Immature natural killer cell (primary cell): ENCODE measurements at regions not wholly inside any gene's neighbourhood (a gene's known extent, or its start where the extent isn't known, plus 50 kb on each side); places are given as distances from the start of the nearest gene placed in this dataset.
"Not testable (repeated sequence)": the region's sequence is repeated elsewhere in the genome, so short reads cannot be mapped to it uniquely, and the experiment has no call there.

Experiments used
- DNase-seq, 3 donors: peaks; one replicate each; pipeline ENCODE4 v3.0.0; 2022; ENCODE audit warnings: mixed read lengths in 1 of 3
- H3K27ac Mint-ChIP-seq, 6 donors: one replicate each; pipeline ENCODE4 v1.8.0; 2020; ENCODE audit warnings: mixed read lengths in 6 of 6, mild to moderate bottlenecking in 5 of 6, inconsistent platforms in 4 of 6, moderate library complexity in 3 of 6
- H3K27me3 Mint-ChIP-seq, 3 donors: one replicate each; pipeline ENCODE4 v1.8.0; 2020 to 2021; ENCODE audit warnings: low read depth in 3 of 3, mild to moderate bottlenecking in 3 of 3, mixed read lengths in 3 of 3, moderate library complexity in 3 of 3, inconsistent platforms in 1 of 3
- H3K36me3 Mint-ChIP-seq, 3 donors: one replicate each; pipeline ENCODE4 v1.8.0; 2020; ENCODE audit warnings: mixed read lengths in 3 of 3, inconsistent platforms in 2 of 3, mild to moderate bottlenecking in 2 of 3
- H3K4me1 Mint-ChIP-seq, 2 donors: one replicate each; pipeline ENCODE4 v1.8.0; 2020; ENCODE audit warnings: inconsistent platforms in 2 of 2, mild to moderate bottlenecking in 2 of 2, mixed read lengths in 2 of 2, moderate library complexity in 1 of 2
- H3K4me3 Mint-ChIP-seq, 5 donors: one replicate each; pipeline ENCODE4 v1.8.0; 2020; ENCODE audit warnings: mild to moderate bottlenecking in 5 of 5, mixed read lengths in 5 of 5, inconsistent platforms in 3 of 5, moderate library complexity in 3 of 5
- H3K9me3 Mint-ChIP-seq, 6 donors: one replicate each; pipeline ENCODE4 v1.8.0; 2020; ENCODE audit warnings: mild to moderate bottlenecking in 6 of 6, mixed read lengths in 6 of 6, inconsistent platforms in 4 of 6, moderate library complexity in 3 of 6

DNA sequence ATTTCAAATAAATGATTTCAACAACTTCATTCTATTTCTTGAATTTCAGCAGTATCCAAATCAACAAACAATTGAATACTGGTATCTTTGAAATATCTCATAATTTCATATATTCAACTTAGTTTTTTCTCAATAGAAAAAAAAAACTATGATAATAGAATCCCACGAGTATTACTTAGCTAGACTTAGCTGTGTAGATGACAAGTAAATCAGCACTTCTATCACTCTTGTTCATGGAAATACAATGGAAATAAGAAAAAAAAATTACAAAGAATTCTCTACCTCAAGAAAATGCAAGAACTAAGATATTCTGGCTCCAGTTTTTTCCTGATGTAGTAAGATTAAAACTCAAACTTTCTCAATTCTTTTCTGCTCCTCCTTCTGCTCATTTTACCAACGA lies 256.2 kb upstream of the KYNU start:
- H3K27me3 Mint-ChIP-seq, result no peaks in the 10 kb centered on the region
- no peak for DNase-seq
- no peak overlapping the region for H3K27ac Mint-ChIP-seq
- no peaks in the 10 kb centered on the region for H3K36me3 Mint-ChIP-seq
- no peak overlapping the region for H3K4me3 Mint-ChIP-seq
- H3K4me1 Mint-ChIP-seq, result no peaks in the 10 kb centered on the region
- H3K9me3 Mint-ChIP-seq, result peaks cover 0 to 6% (median 3%) of the 10 kb centered on the region in 6 donors

DNA sequence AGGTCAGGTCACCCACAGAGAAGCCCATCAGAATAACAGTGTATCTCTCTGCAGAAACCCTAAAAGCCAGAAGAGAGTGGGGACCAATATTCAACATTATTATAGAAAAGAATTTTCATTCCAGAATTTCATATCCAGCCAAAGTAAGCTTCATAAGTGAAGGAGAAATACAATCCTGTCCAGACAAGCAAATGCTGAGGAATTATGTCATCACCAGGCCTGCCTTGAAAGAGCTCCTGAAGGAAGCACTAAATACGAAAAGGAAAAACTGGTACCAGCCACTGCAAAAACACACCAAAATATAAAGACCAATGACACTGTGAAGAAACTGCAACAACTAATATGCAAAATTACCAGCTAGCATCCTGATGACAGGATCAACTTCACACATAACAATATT lies 260.0 kb upstream of the KYNU start:
- Mint-ChIP-seq H3K27me3 (no peaks in the 10 kb centered on the region), H3K36me3 (no peaks in the 10 kb centered on the region), H3K4me3 (no peak overlapping the region), H3K27ac (no peak overlapping the region), H3K9me3 (peaks cover 0 to 7% (median 2%) of the 10 kb centered on the region in 6 donors), H3K4me1 (no peaks in the 10 kb centered on the region)
- DNase-seq, result no peak

DNA sequence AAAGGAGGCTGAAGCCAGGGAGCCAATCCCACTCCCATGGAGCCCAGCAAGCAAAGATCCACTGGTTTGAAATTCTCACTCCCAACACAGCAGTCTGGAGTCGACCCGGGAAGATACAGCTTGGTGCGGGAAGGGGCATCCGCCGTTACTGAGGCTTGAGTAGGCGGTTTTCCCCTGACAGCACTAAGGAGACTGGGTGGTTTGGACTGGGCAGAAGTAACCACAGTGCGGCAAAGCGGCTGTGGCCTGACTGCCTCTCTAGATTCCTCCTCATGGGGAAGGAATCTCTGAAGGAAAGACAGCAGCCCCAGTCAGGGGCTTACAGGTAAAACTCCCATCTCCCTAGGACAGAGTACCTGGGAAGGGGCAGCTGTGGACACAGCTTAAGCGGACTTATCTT lies 261.6 kb upstream of the KYNU start:
- no peaks in the 10 kb centered on the region for H3K36me3 Mint-ChIP-seq
- H3K27ac Mint-ChIP-seq, result no peak overlapping the region

DNA sequence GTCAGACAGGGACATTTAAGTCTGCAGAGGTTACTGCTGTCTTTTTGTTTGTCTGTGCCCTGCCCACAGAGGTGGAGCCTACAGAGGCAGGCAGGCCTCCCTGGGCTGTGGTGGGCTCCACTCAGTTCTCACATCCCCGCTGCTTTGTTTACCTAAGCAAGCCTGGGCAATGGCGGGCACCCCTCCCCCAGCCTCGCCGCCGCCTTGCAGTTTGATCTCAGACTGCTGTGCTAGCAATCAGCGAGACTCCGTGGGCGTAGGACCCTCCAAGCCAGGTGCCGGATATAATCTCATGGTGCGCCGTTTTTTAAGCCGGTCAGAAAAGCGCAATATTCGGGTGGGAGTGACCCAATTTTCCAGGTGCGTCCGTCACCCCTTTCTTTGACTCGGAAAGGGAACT lies 264.3 kb upstream of the KYNU start:
- H3K27ac Mint-ChIP-seq, H3K9me3 Mint-ChIP-seq, H3K36me3 Mint-ChIP-seq, H3K4me3 Mint-ChIP-seq, DNase-seq, H3K27me3 Mint-ChIP-seq, H3K4me1 Mint-ChIP-seq: not testable (repeated sequence)

More for the DNA sequence above, 261.6 kb upstream of the KYNU start:
- no peaks in the 10 kb centered on the region for H3K4me1 Mint-ChIP-seq
- DNase-seq, result no peak
- H3K4me3 Mint-ChIP-seq, result no peak overlapping the region
- peaks cover 0 to 7% (median 2%) of the 10 kb centered on the region in 6 donors for H3K9me3 Mint-ChIP-seq
- H3K27me3 Mint-ChIP-seq, result no peaks in the 10 kb centered on the region

DNA sequence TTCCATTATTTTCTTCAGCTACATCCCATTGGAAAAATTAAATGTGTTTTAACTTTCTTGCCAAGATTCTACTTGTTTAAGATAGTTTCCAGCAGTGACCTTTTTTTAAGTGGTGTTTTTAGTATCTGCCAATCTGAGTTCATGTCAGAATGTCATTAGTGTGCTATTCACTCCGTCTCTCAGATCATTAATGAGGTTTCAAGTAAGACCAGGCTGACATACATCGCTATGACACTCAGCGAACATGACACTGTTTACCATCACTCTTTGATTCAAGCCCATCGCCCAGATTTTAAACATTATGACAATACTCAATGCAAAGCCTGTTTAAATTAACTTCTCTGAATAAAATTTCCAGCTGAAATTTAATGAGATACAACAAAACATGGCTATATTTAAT lies 272.0 kb upstream of the KYNU start:
- Mint-ChIP-seq H3K36me3 (no peaks in the 10 kb centered on the region), H3K27ac (no peak overlapping the region), H3K4me1 (no peaks in the 10 kb centered on the region), H3K9me3 (peaks cover 0 to 4% (median 0%) of the 10 kb centered on the region in 6 donors), H3K27me3 (peaks cover 0 to 1% (median 0%) of the 10 kb centered on the region in 3 donors), H3K4me3 (no peak overlapping the region)
- DNase-seq, result no peak

DNA sequence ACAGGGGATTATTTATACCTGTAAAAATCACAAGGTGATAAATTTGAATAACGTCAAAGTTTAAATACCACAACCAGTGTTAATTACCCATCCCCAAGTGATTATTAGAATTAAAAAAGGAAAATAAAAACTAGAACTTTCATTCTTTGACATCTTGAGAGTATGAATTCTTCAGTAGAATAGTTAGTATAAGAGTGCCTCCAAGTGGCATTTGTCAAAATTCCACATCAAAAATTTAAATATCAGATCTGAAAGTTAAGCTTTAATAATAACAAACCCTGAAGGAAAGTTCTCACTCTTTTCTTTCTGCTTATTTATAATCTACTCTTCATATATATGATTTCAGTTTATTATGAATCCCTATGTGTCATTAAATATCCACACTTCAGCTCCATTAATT lies 273.7 kb upstream of the KYNU start:
- Mint-ChIP-seq H3K4me1 (no peaks in the 10 kb centered on the region), H3K9me3 (peaks cover 0 to 4% (median under 1%) of the 10 kb centered on the region in 6 donors)
- no peak for DNase-seq

DNA sequence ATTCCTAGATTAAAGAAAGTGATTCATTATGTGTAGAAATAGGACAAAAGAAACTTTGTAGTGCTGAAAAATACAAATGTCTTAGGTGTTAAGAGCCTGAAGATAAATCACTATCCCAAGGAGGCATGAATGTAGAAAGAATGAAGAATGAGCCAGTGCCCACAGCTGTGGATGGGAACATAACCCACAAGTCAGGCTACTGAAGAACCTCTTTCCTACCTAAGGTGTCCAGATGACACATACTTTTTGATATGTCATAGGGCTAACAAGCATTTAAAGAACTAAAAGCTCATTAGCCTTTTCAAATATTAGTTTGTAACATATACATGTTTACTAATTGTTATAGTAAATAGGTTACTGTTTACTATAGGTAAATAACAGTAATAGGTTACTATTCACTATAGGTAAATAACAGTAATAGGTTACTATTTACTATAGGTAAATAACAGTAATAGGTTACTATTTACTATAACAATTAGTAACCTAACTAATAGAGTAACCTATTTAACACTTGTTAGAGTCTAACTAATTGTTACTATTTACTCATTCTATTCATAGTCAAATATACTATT lies 275.0 kb upstream of the KYNU start:
- Mint-ChIP-seq H3K36me3 (no peaks in the 10 kb centered on the region), H3K4me1 (no peaks in the 10 kb centered on the region), H3K9me3 (peaks cover 0 to 4% (median 2%) of the 10 kb centered on the region in 6 donors), H3K4me3 (no peak overlapping the region), H3K27me3 (peaks cover 0 to 1% (median 0%) of the 10 kb centered on the region in 3 donors), H3K27ac (no peak overlapping the region)
- DNase-seq, result no peak

More for the DNA sequence above, 273.7 kb upstream of the KYNU start:
- H3K4me3 Mint-ChIP-seq, result no peak overlapping the region
- H3K27me3 Mint-ChIP-seq, result peaks cover 0 to 1% (median 0%) of the 10 kb centered on the region in 3 donors
- H3K27ac Mint-ChIP-seq, result no peak overlapping the region
- H3K36me3 Mint-ChIP-seq, result no peaks in the 10 kb centered on the region

DNA sequence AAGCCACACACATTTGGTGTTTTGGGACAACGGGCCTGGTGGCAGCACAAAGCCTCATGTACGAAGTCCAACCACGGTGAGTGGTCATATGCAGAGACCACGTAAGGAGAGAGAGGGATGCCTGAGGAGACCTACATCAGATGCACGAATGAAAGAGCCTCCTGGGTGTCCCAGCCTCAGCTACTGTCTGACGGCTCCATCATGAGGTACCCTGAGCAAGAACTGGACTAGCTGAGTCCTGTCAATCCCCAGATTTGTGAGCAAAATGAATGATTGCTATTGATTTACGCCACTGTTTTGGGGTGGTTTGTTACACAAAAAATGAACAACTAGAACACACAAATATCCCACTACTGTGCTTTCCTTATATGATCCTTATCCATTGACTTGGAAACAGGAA lies 275.7 kb upstream of the KYNU start:
- peaks cover 0 to 4% (median 3%) of the 10 kb centered on the region in 6 donors for H3K9me3 Mint-ChIP-seq
- peaks cover 0 to 2% (median 0%) of the 10 kb centered on the region in 3 donors for H3K27me3 Mint-ChIP-seq
- no peak for DNase-seq
- H3K36me3 Mint-ChIP-seq, result no peaks in the 10 kb centered on the region
- H3K4me1 Mint-ChIP-seq, result no peaks in the 10 kb centered on the region
- no peak overlapping the region for H3K4me3 Mint-ChIP-seq
- no peak overlapping the region for H3K27ac Mint-ChIP-seq

DNA sequence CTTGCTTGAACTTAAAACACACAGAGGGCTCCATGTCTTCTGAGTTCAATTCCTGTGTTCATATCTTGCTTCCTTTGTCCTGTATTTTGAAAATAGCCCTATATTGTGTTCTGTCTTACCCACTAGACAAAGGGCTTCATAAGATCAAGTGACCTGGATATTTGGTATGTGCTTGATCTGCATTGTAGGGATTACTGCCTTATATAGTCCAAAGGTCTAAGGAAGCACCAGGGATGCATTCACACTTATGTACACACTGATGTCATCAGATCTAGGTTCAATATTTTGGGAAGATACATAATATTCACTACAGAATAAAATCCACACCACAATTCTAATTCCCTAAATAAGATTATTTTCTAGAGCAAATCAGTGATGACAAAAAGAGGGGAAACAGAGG lies 278.0 kb upstream of the KYNU start:
- no peak overlapping the region for H3K4me3 Mint-ChIP-seq
- peaks cover 0 to 6% (median 3%) of the 10 kb centered on the region in 6 donors for H3K9me3 Mint-ChIP-seq
- no peaks in the 10 kb centered on the region for H3K36me3 Mint-ChIP-seq
- H3K27ac Mint-ChIP-seq, result no peak overlapping the region
- no peak for DNase-seq
- no peaks in the 10 kb centered on the region for H3K4me1 Mint-ChIP-seq
- H3K27me3 Mint-ChIP-seq, result peaks cover 0 to 3% (median 0%) of the 10 kb centered on the region in 3 donors

DNA sequence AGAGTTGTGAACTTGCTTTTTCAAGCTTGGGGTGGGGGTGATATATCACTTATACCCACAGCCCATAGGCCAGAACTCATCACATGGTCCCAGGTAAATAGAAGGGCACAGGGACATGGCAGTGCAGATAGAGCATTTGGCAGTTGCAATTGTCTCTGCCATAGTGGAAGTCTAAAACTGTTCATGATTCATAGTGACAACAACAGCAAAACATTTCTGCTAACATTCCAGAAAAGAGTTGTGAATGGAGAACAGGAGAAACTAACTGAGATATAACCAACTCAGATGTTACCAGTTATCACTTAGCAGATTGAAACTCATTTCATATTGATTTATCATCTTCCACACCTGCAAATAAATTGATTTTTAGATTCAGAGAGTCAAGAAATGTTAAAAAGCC lies 278.6 kb upstream of the KYNU start:
- H3K27me3 Mint-ChIP-seq, result peaks cover 0 to 3% (median 0%) of the 10 kb centered on the region in 3 donors
- no peaks in the 10 kb centered on the region for H3K4me1 Mint-ChIP-seq
- H3K9me3 Mint-ChIP-seq, result peaks cover 0 to 6% (median 4%) of the 10 kb centered on the region in 6 donors
- H3K27ac Mint-ChIP-seq, result no peak overlapping the region
- H3K4me3 Mint-ChIP-seq, result no peak overlapping the region
- DNase-seq, result no peak
- H3K36me3 Mint-ChIP-seq, result no peaks in the 10 kb centered on the region

DNA sequence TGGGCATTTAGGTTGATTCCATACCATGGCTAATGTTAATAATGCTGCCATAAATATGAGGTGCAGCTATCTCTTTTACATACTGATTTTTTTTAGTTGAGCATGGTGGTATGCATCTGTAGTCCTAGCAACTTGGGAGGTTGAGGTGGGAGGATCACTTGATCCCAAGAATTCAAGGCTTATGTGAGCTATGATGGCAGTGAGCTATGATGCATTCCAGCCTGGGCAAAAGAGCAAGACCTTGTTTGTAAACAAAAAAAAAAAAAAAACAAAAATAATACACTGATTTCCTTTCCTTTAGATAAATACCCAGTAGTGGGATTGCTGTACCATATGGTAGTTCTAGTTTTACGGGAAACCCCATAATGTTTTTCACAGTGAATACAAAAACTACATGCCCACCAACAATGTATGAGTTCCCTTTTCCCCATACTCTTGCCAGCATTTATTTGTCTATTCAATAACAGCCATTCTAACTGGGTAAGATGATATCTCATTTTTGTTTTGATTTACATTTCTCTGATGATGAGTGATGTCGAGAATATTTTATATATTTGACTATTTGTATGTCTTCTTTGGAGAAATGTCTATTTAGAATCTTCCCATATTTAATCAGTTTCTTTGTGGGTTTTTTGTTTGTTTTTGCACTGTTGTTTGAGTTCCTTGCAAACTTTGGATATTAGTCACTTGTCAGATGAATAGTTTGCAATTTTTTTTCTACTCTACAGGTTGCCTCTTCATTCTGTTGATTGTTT lies 281.0 kb upstream of the KYNU start:
- Mint-ChIP-seq H3K4me1 (no peaks in the 10 kb centered on the region), H3K9me3 (peaks cover 0 to 6% (median 5%) of the 10 kb centered on the region in 6 donors), H3K27ac (no peak overlapping the region), H3K4me3 (no peak overlapping the region), H3K36me3 (no peaks in the 10 kb centered on the region), H3K27me3 (peaks cover 0 to 1% (median 0%) of the 10 kb centered on the region in 3 donors)
- no peak for DNase-seq

DNA sequence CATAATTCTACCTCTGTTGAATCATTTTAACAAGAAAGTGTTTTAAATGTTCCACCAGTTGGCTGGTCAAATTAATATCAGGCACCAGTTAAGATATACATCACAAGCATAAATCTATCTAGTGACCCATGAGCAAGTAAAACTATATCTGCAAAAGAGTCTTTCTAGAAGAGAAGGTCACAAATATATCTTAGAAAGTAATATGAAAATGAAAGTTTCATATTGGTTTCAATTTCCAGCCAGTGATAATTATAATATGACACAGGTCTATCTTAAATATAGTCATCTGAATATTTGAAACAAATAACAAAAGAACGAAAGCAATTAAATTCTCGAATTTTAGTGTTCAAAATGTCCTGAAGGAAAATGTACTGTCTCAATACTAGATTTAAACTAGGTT lies 282.5 kb upstream of the KYNU start:
- H3K4me1 Mint-ChIP-seq, result no peaks in the 10 kb centered on the region
- peaks cover 0 to 6% (median 5%) of the 10 kb centered on the region in 6 donors for H3K9me3 Mint-ChIP-seq
- H3K36me3 Mint-ChIP-seq, result no peaks in the 10 kb centered on the region
- no peak overlapping the region for H3K27ac Mint-ChIP-seq
- no peak overlapping the region for H3K4me3 Mint-ChIP-seq
- DNase-seq, result no peak
- H3K27me3 Mint-ChIP-seq, result peaks cover 0 to 1% (median 0%) of the 10 kb centered on the region in 3 donors

DNA sequence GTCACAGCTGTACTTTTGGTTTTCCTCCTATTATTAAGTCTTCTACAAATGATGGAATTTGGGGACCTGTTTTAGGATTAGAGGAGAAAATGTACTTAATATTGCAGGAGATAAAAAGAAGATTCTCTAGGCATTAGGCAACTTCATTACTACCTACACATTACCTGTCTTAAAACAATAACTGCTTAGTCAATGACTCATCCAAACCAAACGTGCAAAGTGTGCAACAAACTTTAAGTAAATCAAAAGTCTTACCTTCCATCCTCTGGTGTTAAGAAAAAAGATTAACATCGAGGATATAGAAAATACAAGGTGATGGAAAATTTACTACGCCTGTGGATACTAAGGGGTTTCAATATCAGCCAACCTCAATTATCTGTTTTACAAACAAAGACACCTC lies 285.3 kb upstream of the KYNU start:
- Mint-ChIP-seq H3K4me3 (no peak overlapping the region), H3K9me3 (peaks cover 0 to 11% (median 3%) of the 10 kb centered on the region in 6 donors), H3K36me3 (no peaks in the 10 kb centered on the region), H3K4me1 (no peaks in the 10 kb centered on the region), H3K27me3 (peaks cover 0 to 1% (median 0%) of the 10 kb centered on the region in 3 donors), H3K27ac (no peak overlapping the region)
- DNase-seq, result no peak

DNA sequence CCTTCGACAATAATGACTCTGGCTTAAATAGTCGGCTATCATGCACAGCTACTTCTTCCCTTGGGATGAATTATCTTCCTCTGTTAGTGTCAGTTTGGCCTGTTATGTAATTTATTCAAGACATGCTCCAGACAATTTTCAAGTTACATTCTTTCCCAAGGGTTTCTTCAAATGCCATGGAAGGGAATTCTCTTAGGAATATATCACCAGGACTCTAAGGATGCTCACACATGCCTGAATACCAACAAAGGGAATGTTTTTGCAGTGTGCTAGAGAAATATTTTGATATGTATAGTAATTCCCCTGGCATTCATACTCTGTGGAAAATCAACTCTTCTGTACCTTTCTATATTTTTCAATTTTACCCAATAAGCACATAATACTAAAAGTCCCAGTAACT lies 286.0 kb upstream of the KYNU start:
- Mint-ChIP-seq H3K27me3 (no peaks in the 10 kb centered on the region), H3K4me1 (no peaks in the 10 kb centered on the region), H3K9me3 (peaks cover 0 to 7% (median 6%) of the 10 kb centered on the region in 6 donors), H3K4me3 (no peak overlapping the region), H3K36me3 (no peaks in the 10 kb centered on the region), H3K27ac (no peak overlapping the region)
- no peak for DNase-seq
